Adrenal gland (tissue), 5 donors: ENCODE measurements at regions not wholly inside any gene's neighbourhood (a gene's known extent, or its start where the extent isn't known, plus 50 kb on each side); places are given as distances from the start of the nearest gene placed in this dataset.

Source experiments
- POLR2A ChIP-seq, 2 donors: fragments of 450-650 bp; IDR thresholded peaks; one replicate each; pipeline ENCODE4 v1.6.1; 2017; ENCODE audit warnings: antibody characterized with exemption in 2 of 2, mild to moderate bottlenecking in 2 of 2, moderate library complexity in 1 of 2
- TF ChIP-seq, protein P1 (sequence below), 6 experiments: fragments of 450-650 bp in 4 of 6; fragments of 200-600 bp in 2 of 6; sonication (generic) in 1 of 6; IDR thresholded peaks; 1 replicate in 5 of 6; 2 replicates in 1 of 6; pipeline versions ENCODE4 v1.5.1 to v1.8.0; 2016 to 2021; ENCODE audit warnings: antibody characterized with exemption in 6 of 6, mild to moderate bottlenecking in 2 of 6, moderate library complexity in 1 of 6
- donor health status: DM: no; HTN: no; CAD: no.

GRCh38 chrX:8297766-8298165, 126.7 kb upstream of the VCX2 start:
- TF ChIP-seq, protein P1, sequence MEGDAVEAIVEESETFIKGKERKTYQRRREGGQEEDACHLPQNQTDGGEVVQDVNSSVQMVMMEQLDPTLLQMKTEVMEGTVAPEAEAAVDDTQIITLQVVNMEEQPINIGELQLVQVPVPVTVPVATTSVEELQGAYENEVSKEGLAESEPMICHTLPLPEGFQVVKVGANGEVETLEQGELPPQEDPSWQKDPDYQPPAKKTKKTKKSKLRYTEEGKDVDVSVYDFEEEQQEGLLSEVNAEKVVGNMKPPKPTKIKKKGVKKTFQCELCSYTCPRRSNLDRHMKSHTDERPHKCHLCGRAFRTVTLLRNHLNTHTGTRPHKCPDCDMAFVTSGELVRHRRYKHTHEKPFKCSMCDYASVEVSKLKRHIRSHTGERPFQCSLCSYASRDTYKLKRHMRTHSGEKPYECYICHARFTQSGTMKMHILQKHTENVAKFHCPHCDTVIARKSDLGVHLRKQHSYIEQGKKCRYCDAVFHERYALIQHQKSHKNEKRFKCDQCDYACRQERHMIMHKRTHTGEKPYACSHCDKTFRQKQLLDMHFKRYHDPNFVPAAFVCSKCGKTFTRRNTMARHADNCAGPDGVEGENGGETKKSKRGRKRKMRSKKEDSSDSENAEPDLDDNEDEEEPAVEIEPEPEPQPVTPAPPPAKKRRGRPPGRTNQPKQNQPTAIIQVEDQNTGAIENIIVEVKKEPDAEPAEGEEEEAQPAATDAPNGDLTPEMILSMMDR (IDR thresholded peaks at IDR 0.05): no peak
- no peak for TF ChIP-seq POLR2A (IDR thresholded peaks at IDR 0.05)
